ENCODE measurements at regions not wholly inside any gene's neighbourhood (a gene's known extent, or its start where the extent isn't known, plus 50 kb on each side); places are given as distances from the start of the nearest gene placed in this dataset.

- Histone ChIP-seq H3K4me1 (ENCODE audit: control insufficient read depth in 1 of 2, low read depth in 2 of 2) (no peaks in the 10 kb centered on the region), H3K4me3 (no peak overlapping the region), H3K27me3 (replicated peaks; ENCODE audit: insufficient read depth) (no peaks in the 10 kb centered on the region), H3K36me3 (no peaks in the 10 kb centered on the region), H3K9me3 (no peaks in the 10 kb centered on the region), H3K27ac (no peak overlapping the region)
- ATAC-seq (ENCODE audit: insufficient number of reproducible peaks, low FRiP score, low read depth) (no peak), DNase-seq (ENCODE audit: low spot score) (no peak)
- no peak for TF ChIP-seq CTCF (IDR thresholded peaks at IDR 0.05)
Observed at GRCh38 chr7:33661430-33662160, 243.7 kb upstream of the BMPER start.

DNA sequence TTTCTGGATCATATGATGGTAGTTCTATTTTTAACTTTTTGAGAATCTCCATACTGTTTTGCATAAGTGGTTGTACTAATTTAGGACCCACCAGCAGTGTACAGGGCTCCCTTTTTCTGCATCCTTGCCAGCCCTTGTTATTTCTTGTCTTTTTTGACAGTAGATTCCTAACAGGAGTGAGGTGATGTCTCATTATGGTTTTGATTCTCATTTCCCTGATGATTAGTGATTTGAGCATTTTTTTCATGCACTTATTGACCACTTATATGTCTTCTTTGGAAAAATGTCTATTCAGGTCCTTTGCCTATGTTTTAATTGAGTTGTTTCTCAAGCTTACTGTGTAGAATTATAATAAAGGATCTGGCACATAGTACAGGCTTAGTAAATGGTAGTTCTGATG lies 238.8 kb upstream of the BMPER start:
- no peak for TF ChIP-seq CTCF (IDR thresholded peaks at IDR 0.05)
- DNase-seq (ENCODE audit: low spot score) (no peak), ATAC-seq (ENCODE audit: insufficient number of reproducible peaks, low FRiP score, low read depth) (no peak)
- no peak overlapping the region for H3K4me3 ChIP-seq
- H3K27ac ChIP-seq: no peak overlapping the region
- H3K4me1 ChIP-seq (ENCODE audit: control insufficient read depth in 1 of 2, low read depth in 2 of 2): no peaks in the 10 kb centered on the region
- H3K9me3 ChIP-seq: no peaks in the 10 kb centered on the region
- no peaks in the 10 kb centered on the region for H3K27me3 ChIP-seq (replicated peaks; ENCODE audit: insufficient read depth)
- no peaks in the 10 kb centered on the region for H3K36me3 ChIP-seq

GRCh38 chr7:33667196-33667595 lies 238.1 kb upstream of the BMPER start:
- no peak for ATAC-seq (ENCODE audit: insufficient number of reproducible peaks, low FRiP score, low read depth)
- TF ChIP-seq CTCF (IDR thresholded peaks at IDR 0.05): no peak
- Histone ChIP-seq H3K9me3 (no peaks in the 10 kb centered on the region), H3K4me3 (no peak overlapping the region), H3K27ac (no peak overlapping the region), H3K36me3 (no peaks in the 10 kb centered on the region), H3K27me3 (replicated peaks; ENCODE audit: insufficient read depth) (no peaks in the 10 kb centered on the region), H3K4me1 (ENCODE audit: control insufficient read depth in 1 of 2, low read depth in 2 of 2) (no peaks in the 10 kb centered on the region)
- DNase-seq (ENCODE audit: low spot score): no peak

GRCh38 chr7:33669251-33669670 lies 236.1 kb upstream of the BMPER start:
- H3K27me3 ChIP-seq (replicated peaks; ENCODE audit: insufficient read depth): no peaks in the 10 kb centered on the region
- TF ChIP-seq CTCF (IDR thresholded peaks at IDR 0.05): no peak
- H3K4me1 ChIP-seq (ENCODE audit: control insufficient read depth in 1 of 2, low read depth in 2 of 2): no peaks in the 10 kb centered on the region
- DNase-seq (ENCODE audit: low spot score) (no peak), ATAC-seq (ENCODE audit: insufficient number of reproducible peaks, low FRiP score, low read depth) (no peak)
- H3K36me3 ChIP-seq: no peaks in the 10 kb centered on the region
- H3K4me3 ChIP-seq: no peak overlapping the region
- H3K9me3 ChIP-seq: no peaks in the 10 kb centered on the region
- H3K27ac ChIP-seq: no peak overlapping the region

DNA sequence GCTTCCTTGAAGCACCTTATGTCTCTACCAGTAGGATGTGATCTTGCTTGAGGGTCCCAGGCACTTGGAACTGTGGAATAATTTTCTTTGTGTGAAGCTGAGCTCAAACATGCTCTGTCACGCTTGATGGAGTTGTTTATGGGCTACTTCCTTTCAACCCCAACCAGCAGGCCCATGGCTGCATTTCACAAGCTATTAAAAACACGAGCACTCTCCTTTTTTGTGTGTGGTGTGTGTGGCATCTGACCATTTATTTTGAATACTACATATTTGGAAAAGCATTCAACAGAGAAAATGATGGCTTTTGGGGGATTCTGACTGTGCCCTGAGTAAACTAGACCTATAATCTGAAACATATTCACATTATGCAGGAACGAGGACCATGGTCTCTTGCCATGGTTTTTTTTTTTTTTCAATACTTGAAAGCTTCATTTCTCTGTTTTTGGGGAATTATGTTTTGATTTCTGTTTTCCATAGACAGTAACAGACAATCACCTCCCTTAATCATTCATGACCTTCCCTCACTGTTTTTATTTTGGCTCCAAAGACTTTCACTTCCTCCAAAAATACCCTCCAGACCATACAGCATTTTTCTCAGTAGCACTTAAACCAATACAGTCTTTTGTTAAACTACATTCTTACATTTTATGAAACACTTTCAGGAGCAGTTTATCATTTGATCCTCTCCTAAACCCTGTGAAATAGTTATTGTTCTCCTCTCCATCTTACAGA lies 233.6 kb upstream of the BMPER start:
- DNase-seq (ENCODE audit: low spot score) (no peak), ATAC-seq (ENCODE audit: insufficient number of reproducible peaks, low FRiP score, low read depth) (no peak)
- Histone ChIP-seq H3K27ac (no peak overlapping the region), H3K4me3 (no peak overlapping the region), H3K9me3 (no peaks in the 10 kb centered on the region), H3K36me3 (no peaks in the 10 kb centered on the region), H3K27me3 (replicated peaks; ENCODE audit: insufficient read depth) (no peaks in the 10 kb centered on the region), H3K4me1 (ENCODE audit: control insufficient read depth in 1 of 2, low read depth in 2 of 2) (no peaks in the 10 kb centered on the region)
- no peak for TF ChIP-seq CTCF (IDR thresholded peaks at IDR 0.05)

Data from thoracic aorta (tissue), 2 donors.